ENCODE measurements at regions not wholly inside any gene's neighbourhood (a gene's known extent, or its start where the extent isn't known, plus 50 kb on each side); places are given as distances from the start of the nearest gene placed in this dataset.

GRCh38 chr11:92391364-92391763, 166.7 kb downstream of the FAT3 start:
- TF ChIP-seq, protein P1, sequence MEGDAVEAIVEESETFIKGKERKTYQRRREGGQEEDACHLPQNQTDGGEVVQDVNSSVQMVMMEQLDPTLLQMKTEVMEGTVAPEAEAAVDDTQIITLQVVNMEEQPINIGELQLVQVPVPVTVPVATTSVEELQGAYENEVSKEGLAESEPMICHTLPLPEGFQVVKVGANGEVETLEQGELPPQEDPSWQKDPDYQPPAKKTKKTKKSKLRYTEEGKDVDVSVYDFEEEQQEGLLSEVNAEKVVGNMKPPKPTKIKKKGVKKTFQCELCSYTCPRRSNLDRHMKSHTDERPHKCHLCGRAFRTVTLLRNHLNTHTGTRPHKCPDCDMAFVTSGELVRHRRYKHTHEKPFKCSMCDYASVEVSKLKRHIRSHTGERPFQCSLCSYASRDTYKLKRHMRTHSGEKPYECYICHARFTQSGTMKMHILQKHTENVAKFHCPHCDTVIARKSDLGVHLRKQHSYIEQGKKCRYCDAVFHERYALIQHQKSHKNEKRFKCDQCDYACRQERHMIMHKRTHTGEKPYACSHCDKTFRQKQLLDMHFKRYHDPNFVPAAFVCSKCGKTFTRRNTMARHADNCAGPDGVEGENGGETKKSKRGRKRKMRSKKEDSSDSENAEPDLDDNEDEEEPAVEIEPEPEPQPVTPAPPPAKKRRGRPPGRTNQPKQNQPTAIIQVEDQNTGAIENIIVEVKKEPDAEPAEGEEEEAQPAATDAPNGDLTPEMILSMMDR (IDR thresholded peaks at IDR 0.05; ENCODE audit: extremely low read depth, insufficient read depth, missing control alignments) = no peak
- DNase-seq (ENCODE audit: low spot score) = no peak
- in situ Hi-C loops (cut with MboI; ENCODE audit: low pct_unique_long_range_greater_than_20kb, low sequenced_read_pairs, unreplicated experiment) = no loop called here

GRCh38 chr11:92391808-92392207, 167.2 kb downstream of the FAT3 start:
- DNase-seq (ENCODE audit: low spot score) = no peak
- in situ Hi-C loops (cut with MboI; ENCODE audit: low pct_unique_long_range_greater_than_20kb, low sequenced_read_pairs, unreplicated experiment) = no loop called here
- TF ChIP-seq, protein P1 (IDR thresholded peaks at IDR 0.05; ENCODE audit: extremely low read depth, insufficient read depth, missing control alignments) = no peak

- DNase-seq (ENCODE audit: low spot score) = no peak
- TF ChIP-seq, protein P1 (IDR thresholded peaks at IDR 0.05; ENCODE audit: extremely low read depth, insufficient read depth, missing control alignments) = no peak
- in situ Hi-C loops (cut with MboI; ENCODE audit: low pct_unique_long_range_greater_than_20kb, low sequenced_read_pairs, unreplicated experiment) = no loop called here
These were observed 168.6 kb downstream of the FAT3 start for GRCh38 chr11:92393218-92393617.

DNA sequence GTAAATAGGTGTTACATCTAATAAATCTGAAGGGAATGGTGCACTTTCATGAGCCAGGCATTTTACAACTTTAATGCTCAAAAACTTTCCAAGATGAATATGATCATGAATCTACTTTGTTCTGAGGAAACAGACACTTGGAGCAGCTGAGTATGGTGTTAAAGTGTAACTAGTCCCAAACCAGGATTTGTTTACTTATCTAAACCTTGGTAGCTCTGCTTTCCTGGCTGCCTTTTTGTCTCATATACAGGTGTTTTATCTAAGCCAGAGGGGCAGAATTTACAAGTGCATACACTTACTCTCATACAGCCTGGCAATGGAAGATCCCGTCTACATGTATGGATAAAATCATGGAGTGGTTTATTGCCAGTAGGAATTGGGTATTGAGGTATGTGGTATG, 171.5 kb downstream of the FAT3 start:
- TF ChIP-seq, protein P1 (IDR thresholded peaks at IDR 0.05; ENCODE audit: extremely low read depth, insufficient read depth, missing control alignments) = no peak
- no peak for DNase-seq (ENCODE audit: low spot score)
- in situ Hi-C loops (cut with MboI; ENCODE audit: low pct_unique_long_range_greater_than_20kb, low sequenced_read_pairs, unreplicated experiment) = no loop called here

DNA sequence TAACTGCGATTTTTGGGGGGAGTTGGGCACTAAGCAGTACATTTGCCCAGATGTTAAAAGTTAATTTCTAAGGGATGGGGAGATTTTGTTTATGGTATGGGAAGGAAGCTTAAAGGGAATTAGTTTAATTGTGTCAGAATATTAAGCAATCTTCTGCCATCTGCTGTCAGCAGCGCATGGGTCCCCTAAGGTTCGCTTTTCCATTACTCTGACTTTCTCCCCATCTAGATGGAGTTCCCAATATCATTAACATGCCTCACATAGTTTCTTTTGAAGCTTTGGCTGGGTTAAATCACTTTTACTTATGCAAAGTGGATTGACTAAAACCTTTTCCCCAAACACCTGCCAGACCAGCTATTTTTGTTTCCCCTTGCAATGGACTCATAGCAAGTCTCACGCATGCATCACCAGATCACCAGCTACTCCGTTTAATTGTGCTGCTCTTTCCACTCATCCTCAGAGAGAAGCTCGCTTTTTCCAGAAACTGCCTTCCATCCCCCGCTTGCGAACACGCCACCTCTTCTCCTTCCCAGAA, 172.7 kb downstream of the FAT3 start:
- in situ Hi-C loops (cut with MboI; ENCODE audit: low pct_unique_long_range_greater_than_20kb, low sequenced_read_pairs, unreplicated experiment) = no loop called here
- no peak for DNase-seq (ENCODE audit: low spot score)
- TF ChIP-seq, protein P1 (IDR thresholded peaks at IDR 0.05; ENCODE audit: extremely low read depth, insufficient read depth, missing control alignments) = no peak

DNA sequence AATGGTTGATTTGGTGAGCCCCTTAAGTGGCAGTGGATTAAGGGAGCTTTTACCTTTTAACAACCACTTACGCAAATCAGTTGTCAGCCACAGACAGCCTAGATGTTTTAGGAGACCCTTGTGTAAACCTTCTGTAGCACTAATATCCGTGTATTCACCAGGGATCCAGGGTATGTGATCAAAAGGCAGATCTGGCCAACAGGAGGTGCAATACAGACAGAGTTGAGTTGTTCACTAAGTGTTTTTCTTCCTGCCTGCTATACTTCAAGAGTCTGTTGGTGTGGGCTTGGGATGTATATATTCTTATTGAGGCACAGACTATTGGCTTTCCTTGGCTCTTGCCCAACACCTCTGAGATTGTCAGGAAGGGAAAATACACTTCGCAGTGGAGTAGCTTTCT, 175.1 kb downstream of the FAT3 start:
- no peak for DNase-seq (ENCODE audit: low spot score)
- in situ Hi-C loops (cut with MboI; ENCODE audit: low pct_unique_long_range_greater_than_20kb, low sequenced_read_pairs, unreplicated experiment) = no loop called here
- TF ChIP-seq, protein P1 (IDR thresholded peaks at IDR 0.05; ENCODE audit: extremely low read depth, insufficient read depth, missing control alignments) = no peak

GRCh38 chr11:92401520-92401919, 176.9 kb downstream of the FAT3 start:
- no peak for DNase-seq (ENCODE audit: low spot score)
- in situ Hi-C loops (cut with MboI; ENCODE audit: low pct_unique_long_range_greater_than_20kb, low sequenced_read_pairs, unreplicated experiment) = no loop called here
- TF ChIP-seq, protein P1 (IDR thresholded peaks at IDR 0.05; ENCODE audit: extremely low read depth, insufficient read depth, missing control alignments) = no peak
